ENCODE measurements at regions not wholly inside any gene's neighbourhood (a gene's known extent, or its start where the extent isn't known, plus 50 kb on each side); places are given as distances from the start of the nearest gene placed in this dataset.

GRCh38 chr2:129823044-129823443 is 156.4 kb upstream of the RAB6C start:
- CTCF ChIA-PET, result interaction anchor here (0.6 kb wide), 1 partner anchor 22 kb away, joined by 3 read pairs; no protein-coding TSS in a partner anchor
- POLR2A ChIA-PET, result no interaction called here
- 46% methylated on average over 8 of the region's 10 CpGs for WGBS (ENCODE audit: low lambda C conversion rate)
- Histone ChIP-seq H3K4me1 (ENCODE audit: control insufficient read depth in 1 of 2, insufficient read depth in 2 of 2, low read depth in 1 of 2, low read length in 1 of 2) (no peaks in the 10 kb centered on the region; a peak in 1 of 4 replicates), H3K36me3 (replicated peaks in 1 of 2; ENCODE audit: control insufficient read depth in 1 of 2, insufficient read depth in 2 of 2, low read length in 1 of 2) (no peaks in the 10 kb centered on the region), H3K9me3 (0 out of 2 replicates have a peak, but pooled peaks cover 4% of the 10 kb centered on the region), H3F3A (replicated peaks; ENCODE audit: insufficient read depth) (no peaks in the 10 kb centered on the region), H4K20me1 (ENCODE audit: insufficient read depth) (no peaks in the 10 kb centered on the region), H3K79me2 (ENCODE audit: insufficient read depth) (no peaks in the 10 kb centered on the region), H3K27me3 (ENCODE audit: insufficient read depth) (no peaks in the 10 kb centered on the region), H2AFZ (ENCODE audit: low read depth) (no peak overlapping the region), H3K9ac (no peak overlapping the region), H3K4me2 (no peak overlapping the region), H3K27ac (ENCODE audit: low read depth in 2 of 2, low read length in 1 of 2) (no peak overlapping the region), H3K9me2 (no peaks in the 10 kb centered on the region), H3K4me3 (ENCODE audit: low read depth in 2 of 2, low read length in 1 of 2) (no peak overlapping the region)
- TF ChIP-seq JUND (IDR thresholded peaks at IDR 0.05) (no peak), NFIC (IDR thresholded peaks at IDR 0.05; ENCODE audit: borderline replicate concordance) (no peak), TAF1 (IDR thresholded peaks at IDR 0.05; ENCODE audit: borderline replicate concordance, low read depth, low read length) (no peak), RXRA (IDR thresholded peaks at IDR 0.05; ENCODE audit: borderline replicate concordance, low read depth) (no peak), POLR2AphosphoS5 (IDR thresholded peaks at IDR 0.05; ENCODE audit: low read depth, low read length) (no peak), REST (IDR thresholded peaks at IDR 0.05; ENCODE audit: low read depth, low read length) (no peak), CTCF (IDR thresholded peaks at IDR 0.05) (no peak)
- DNase-seq, result no peak

- Histone ChIP-seq H2AFZ (ENCODE audit: low read depth) (no peak overlapping the region), H3K4me2 (no peak overlapping the region), H3K27me3 (ENCODE audit: insufficient read depth) (no peaks in the 10 kb centered on the region), H3K36me3 (replicated peaks in 1 of 2; ENCODE audit: control insufficient read depth in 1 of 2, insufficient read depth in 2 of 2, low read length in 1 of 2) (no peaks in the 10 kb centered on the region), H3K4me3 (ENCODE audit: low read depth in 2 of 2, low read length in 1 of 2) (no peak overlapping the region), H3K9me3 (0 out of 2 replicates have a peak, but pooled peaks cover 4% of the 10 kb centered on the region), H3K4me1 (ENCODE audit: control insufficient read depth in 1 of 2, insufficient read depth in 2 of 2, low read depth in 1 of 2, low read length in 1 of 2) (no peaks in the 10 kb centered on the region), H3K9me2 (no peaks in the 10 kb centered on the region), H3K79me2 (ENCODE audit: insufficient read depth) (no peaks in the 10 kb centered on the region), H3K27ac (ENCODE audit: low read depth in 2 of 2, low read length in 1 of 2) (no peak overlapping the region), H4K20me1 (ENCODE audit: insufficient read depth) (no peaks in the 10 kb centered on the region), H3K9ac (no peak overlapping the region), H3F3A (replicated peaks; ENCODE audit: insufficient read depth) (no peaks in the 10 kb centered on the region)
- DNase-seq, result no peak
- POLR2A ChIA-PET, result no interaction called here
- CTCF ChIA-PET, result no interaction called here
- TF ChIP-seq MXI1 (IDR thresholded peaks at IDR 0.05; ENCODE audit: low read depth, low read length) (no peak), JUND (IDR thresholded peaks at IDR 0.05) (no peak), USF1 (IDR thresholded peaks at IDR 0.05; ENCODE audit: borderline replicate concordance, low read depth) (no peak), TEAD4 (IDR thresholded peaks at IDR 0.05; ENCODE audit: borderline replicate concordance, insufficient read depth) (no peak), MAX (IDR thresholded peaks at IDR 0.05; ENCODE audit: low read depth) (no peak), ZBTB33 (IDR thresholded peaks at IDR 0.05; ENCODE audit: borderline replicate concordance, low read depth) (no peak), EP300 (IDR thresholded peaks at IDR 0.05; ENCODE audit: borderline replicate concordance in 1 of 2, low read depth in 1 of 2, low read length in 1 of 2) (no peak), RCOR1 (IDR thresholded peaks at IDR 0.05; ENCODE audit: low read length) (no peak)
- 65% methylated on average over 17 of the region's 27 CpGs for WGBS (ENCODE audit: low lambda C conversion rate)
Observed at GRCh38 chr2:129827311-129828090, 152.0 kb upstream of the RAB6C start.

All from SK-N-SH (cell line).